Adrenal gland (tissue), 9 donors: ENCODE measurements at regions not wholly inside any gene's neighbourhood (a gene's known extent, or its start where the extent isn't known, plus 50 kb on each side); places are given as distances from the start of the nearest gene placed in this dataset.

Source experiments
- DNase-seq, 7 donors: peaks; one replicate each; pipeline ENCODE4 v3.0.0-alpha.2; 2019 to 2020
- H3K27ac ChIP-seq, 5 donors: fragments of 200-600 bp; sonication (generic) in 4 of 5; 1 replicate in 3 of 5; 2 replicates in 2 of 5; pipeline versions ENCODE4 v1.5.1 to v1.8.0; 2016 to 2020; ENCODE audit warnings: mild to moderate bottlenecking in 1 of 5
- H3K27me3 ChIP-seq: fragments of 200-600 bp; 2 replicates; pipeline ENCODE4 v1.8.0; 2021
- H3K36me3 ChIP-seq, 2 donors: fragments of 200-600 bp; replicated peaks in 1 of 2; 1 replicate in 1 of 2; 2 replicates in 1 of 2; pipeline versions ENCODE4 v1.5.1 to v1.8.0; 2018 to 2022
- H3K4me1 ChIP-seq, 2 donors: fragments of 200-600 bp; replicated peaks in 1 of 2; 1 replicate in 1 of 2; 2 replicates in 1 of 2; pipeline versions ENCODE4 v1.5.1 to v1.8.0; 2018 to 2021
- H3K4me3 ChIP-seq, 4 donors: fragments of 200-600 bp; sonication (generic) in 3 of 4; one replicate each; pipeline ENCODE4 v1.5.1; 2016 to 2018
- H3K9me3 ChIP-seq, 3 donors: fragments of 200-600 bp; sonication (generic) in 1 of 3; replicated peaks in 1 of 3; 1 replicate in 2 of 3; 2 replicates in 1 of 3; pipeline versions ENCODE4 v1.5.1 to v1.8.0; 2016 to 2021
- POLR2A ChIP-seq, 2 donors: fragments of 450-650 bp; IDR thresholded peaks; one replicate each; pipeline ENCODE4 v1.6.1; 2017; ENCODE audit warnings: antibody characterized with exemption in 2 of 2, mild to moderate bottlenecking in 2 of 2, moderate library complexity in 1 of 2
- whole genome bisulfite sequencing, 4 donors: extraction: QIAGEN DNeasy Blood & Tissue Kit in 2 of 4; methylation state at CpG; one replicate each; pipeline versions ENCODE4 v1.1.5 to v1.1.7; 2013 to 2017; 5-methylcytosine and 5-hydroxymethylcytosine counted together
- intact Hi-C, 2 donors: fragments of 100-400 bp; cut with DNase I; formaldehyde crosslinking; loops; one replicate each; pipeline versions ENCODE4 v1.14.1 to v1.15.0; 2022 to 2023
- TF ChIP-seq, protein P1 (sequence below), 6 experiments: fragments of 450-650 bp in 4 of 6; fragments of 200-600 bp in 2 of 6; sonication (generic) in 1 of 6; IDR thresholded peaks; 1 replicate in 5 of 6; 2 replicates in 1 of 6; pipeline versions ENCODE4 v1.5.1 to v1.8.0; 2016 to 2021; ENCODE audit warnings: antibody characterized with exemption in 6 of 6, mild to moderate bottlenecking in 2 of 6, moderate library complexity in 1 of 6
- donor health status: healthy with polysubstance abuse.
- donor health status: Bipolar disorder and iron deficiency.
- donor health status: DM: yes; HTN: yes; CAD: no.
- donor health status: DM: no; HTN: no; CAD: no.
- donor health status: DM: no; HTN: no; CAD: no.

DNA sequence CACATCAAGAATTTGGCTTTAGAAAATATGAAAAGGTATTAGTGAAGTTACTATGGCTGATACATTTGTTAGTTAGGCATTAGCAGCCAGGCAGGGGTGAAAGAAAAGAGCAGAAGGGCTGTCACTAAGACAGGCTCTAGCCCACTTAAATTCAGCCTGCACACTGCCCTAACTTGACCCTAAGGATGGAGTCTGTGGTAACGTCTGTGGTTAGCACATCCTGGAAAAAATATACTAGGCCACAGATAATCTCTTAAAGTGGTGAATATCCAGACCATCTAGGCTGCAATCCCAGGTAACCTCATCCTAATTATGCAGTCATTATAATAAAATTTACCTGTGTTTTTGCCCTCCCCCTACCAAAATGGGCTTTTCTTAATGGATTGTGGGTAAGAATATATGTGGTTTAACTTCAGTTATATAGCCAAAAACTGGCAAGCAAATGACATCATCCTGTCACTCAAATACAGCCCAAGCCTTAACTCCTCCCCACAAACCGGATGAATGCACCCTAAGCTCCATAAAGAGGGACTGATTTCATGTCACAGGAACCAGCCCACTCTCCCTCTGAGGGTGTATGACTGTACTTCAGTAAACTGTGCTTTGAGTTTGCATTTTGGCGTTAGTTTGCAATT is 440.9 kb downstream of the LRFN5 start:
- no peak overlapping the region for H3K27ac ChIP-seq
- H3K27me3 ChIP-seq: no peaks in the 10 kb centered on the region
- H3K36me3 ChIP-seq: no peaks in the 10 kb centered on the region
- H3K4me1 ChIP-seq: no peaks in the 10 kb centered on the region
- no peaks in the 10 kb centered on the region for H3K9me3 ChIP-seq
- TF ChIP-seq POLR2A (IDR thresholded peaks at IDR 0.05): no peak
- TF ChIP-seq, protein P1, sequence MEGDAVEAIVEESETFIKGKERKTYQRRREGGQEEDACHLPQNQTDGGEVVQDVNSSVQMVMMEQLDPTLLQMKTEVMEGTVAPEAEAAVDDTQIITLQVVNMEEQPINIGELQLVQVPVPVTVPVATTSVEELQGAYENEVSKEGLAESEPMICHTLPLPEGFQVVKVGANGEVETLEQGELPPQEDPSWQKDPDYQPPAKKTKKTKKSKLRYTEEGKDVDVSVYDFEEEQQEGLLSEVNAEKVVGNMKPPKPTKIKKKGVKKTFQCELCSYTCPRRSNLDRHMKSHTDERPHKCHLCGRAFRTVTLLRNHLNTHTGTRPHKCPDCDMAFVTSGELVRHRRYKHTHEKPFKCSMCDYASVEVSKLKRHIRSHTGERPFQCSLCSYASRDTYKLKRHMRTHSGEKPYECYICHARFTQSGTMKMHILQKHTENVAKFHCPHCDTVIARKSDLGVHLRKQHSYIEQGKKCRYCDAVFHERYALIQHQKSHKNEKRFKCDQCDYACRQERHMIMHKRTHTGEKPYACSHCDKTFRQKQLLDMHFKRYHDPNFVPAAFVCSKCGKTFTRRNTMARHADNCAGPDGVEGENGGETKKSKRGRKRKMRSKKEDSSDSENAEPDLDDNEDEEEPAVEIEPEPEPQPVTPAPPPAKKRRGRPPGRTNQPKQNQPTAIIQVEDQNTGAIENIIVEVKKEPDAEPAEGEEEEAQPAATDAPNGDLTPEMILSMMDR (IDR thresholded peaks at IDR 0.05): no peak
- DNase-seq: no peak
- H3K4me3 ChIP-seq: no peak overlapping the region
- WGBS, 4 donors: 43 to 54% (median 51%) methylated on average over 3 of the region's 3 CpGs
- intact Hi-C loops: no loop called here

DNA sequence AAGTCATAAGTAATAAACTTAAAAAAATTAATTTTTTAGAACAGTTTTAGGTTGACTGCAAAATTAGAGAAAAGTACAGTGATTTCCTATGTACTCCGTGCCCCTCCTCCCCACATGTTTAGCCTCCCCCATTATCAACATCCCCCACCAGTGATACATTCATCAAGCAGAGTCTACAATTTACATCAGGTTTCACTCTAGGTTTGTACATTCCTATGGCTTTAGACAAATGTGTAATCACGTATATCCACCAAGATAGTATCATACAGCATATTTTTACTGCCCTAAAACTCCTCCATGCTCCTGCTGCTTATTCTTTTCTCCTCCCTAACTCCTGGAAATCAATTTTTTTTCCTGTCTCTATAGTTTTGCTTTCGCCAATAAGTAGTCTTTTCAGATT is 438.7 kb downstream of the LRFN5 start:
- no peak for DNase-seq
- WGBS, 4 donors: 75 to 87% (median 81%) methylated on average over 3 of the region's 3 CpGs
- Histone ChIP-seq H3K27ac (no peak overlapping the region), H3K4me3 (no peak overlapping the region), H3K36me3 (no peaks in the 10 kb centered on the region), H3K9me3 (no peaks in the 10 kb centered on the region), H3K27me3 (no peaks in the 10 kb centered on the region), H3K4me1 (no peaks in the 10 kb centered on the region)
- TF ChIP-seq, protein P1 (IDR thresholded peaks at IDR 0.05): no peak
- TF ChIP-seq POLR2A (IDR thresholded peaks at IDR 0.05): no peak
- intact Hi-C loops: no loop called here

DNA sequence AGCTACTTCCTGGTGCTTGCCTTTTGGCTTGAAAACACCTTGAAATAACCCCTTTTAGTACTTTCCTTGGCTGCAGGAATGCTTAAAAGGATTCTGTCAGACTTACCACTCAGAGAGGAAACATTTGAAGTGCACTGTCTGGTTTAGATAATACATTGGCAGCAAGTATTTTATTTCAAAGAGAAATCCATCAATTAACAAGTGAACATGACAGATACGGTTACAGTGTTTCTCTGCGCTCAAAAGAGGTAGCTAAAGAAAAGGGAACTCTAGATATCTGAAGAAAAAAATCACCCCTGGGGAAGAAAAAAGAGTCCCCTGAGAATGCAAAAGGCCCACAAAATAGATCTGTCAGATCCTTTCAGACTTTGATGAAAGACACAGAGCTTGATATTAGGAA is 421.9 kb downstream of the LRFN5 start:
- H3K4me3 ChIP-seq: no peak overlapping the region
- TF ChIP-seq POLR2A (IDR thresholded peaks at IDR 0.05): no peak
- TF ChIP-seq, protein P1 (IDR thresholded peaks at IDR 0.05): no peak
- no peaks in the 10 kb centered on the region for H3K9me3 ChIP-seq
- H3K4me1 ChIP-seq: no peaks in the 10 kb centered on the region
- intact Hi-C loops: no loop called here
- WGBS, 4 donors: 43 to 59% (median 50%) methylated on average over 2 of the region's 2 CpGs
- H3K36me3 ChIP-seq: no peaks in the 10 kb centered on the region
- DNase-seq: no peak
- H3K27ac ChIP-seq: no peak overlapping the region
- no peaks in the 10 kb centered on the region for H3K27me3 ChIP-seq

DNA sequence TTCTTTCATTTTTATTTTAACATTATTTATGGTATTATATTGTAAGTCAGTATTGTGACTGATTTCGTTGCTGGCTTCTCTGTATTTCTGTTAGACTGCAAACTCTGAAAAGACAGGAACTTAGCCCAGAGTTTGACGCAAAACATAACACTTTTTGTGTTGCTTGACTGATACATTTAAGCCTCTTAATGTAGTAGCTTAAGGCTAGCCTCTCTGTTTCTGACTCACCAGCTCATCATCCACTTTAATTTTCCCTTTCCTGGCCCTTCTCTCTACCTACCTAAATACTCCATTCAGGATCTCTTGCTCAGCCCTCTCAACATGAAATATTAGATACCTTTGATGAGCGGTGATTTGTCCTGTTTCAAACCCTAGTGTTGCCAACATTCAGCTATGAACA is 420.6 kb downstream of the LRFN5 start:
- no peaks in the 10 kb centered on the region for H3K9me3 ChIP-seq
- no peaks in the 10 kb centered on the region for H3K27me3 ChIP-seq
- intact Hi-C loops: no loop called here
- no peak overlapping the region for H3K27ac ChIP-seq
- no peaks in the 10 kb centered on the region for H3K4me1 ChIP-seq
- WGBS, 4 donors: 70 to 80% (median 74%) methylated on average over 3 of the region's 3 CpGs
- no peak overlapping the region for H3K4me3 ChIP-seq
- DNase-seq: no peak
- TF ChIP-seq, protein P1 (IDR thresholded peaks at IDR 0.05): no peak
- no peak for TF ChIP-seq POLR2A (IDR thresholded peaks at IDR 0.05)
- H3K36me3 ChIP-seq: no peaks in the 10 kb centered on the region
